ENCODE measurements at regions not wholly inside any gene's neighbourhood (a gene's known extent, or its start where the extent isn't known, plus 50 kb on each side); places are given as distances from the start of the nearest gene placed in this dataset.

- TF ChIP-seq CTCF (IDR thresholded peaks at IDR 0.05) (no peak), POLR2A (IDR thresholded peaks at IDR 0.05) (no peak)
Observed at GRCh38 chr12:76238688-76239087, 109.5 kb downstream of the BBS10 start.
